ENCODE measurements at regions not wholly inside any gene's neighbourhood (a gene's known extent, or its start where the extent isn't known, plus 50 kb on each side); places are given as distances from the start of the nearest gene placed in this dataset.

- ATAC-seq, result no peak
Measured at GRCh38 chr1:59223989-59224634, 72.8 kb upstream of the FGGY start.

GRCh38 chr1:59225594-59226316 lies 71.1 kb upstream of the FGGY start:
- ATAC-seq, result no peak

- ATAC-seq, result no peak
Measured at GRCh38 chr1:59229138-59229537, 67.8 kb upstream of the FGGY start.

GRCh38 chr1:59230622-59231021 lies 66.3 kb upstream of the FGGY start:
- ATAC-seq, result no peak

- no peak for ATAC-seq
Measured at GRCh38 chr1:59232216-59232615, 64.7 kb upstream of the FGGY start.

GRCh38 chr1:59233444-59233843 lies 63.5 kb upstream of the FGGY start:
- no peak for ATAC-seq

GRCh38 chr1:59236721-59237545 lies 60.0 kb upstream of the FGGY start:
- no peak for ATAC-seq

- ATAC-seq, result no peak
Measured at GRCh38 chr1:59237900-59238299, 59.0 kb upstream of the FGGY start.

GRCh38 chr1:59238333-59238934 lies 58.5 kb upstream of the FGGY start:
- ATAC-seq, result no peak

- ATAC-seq, result no peak
Measured at GRCh38 chr1:59238993-59239392, 57.9 kb upstream of the FGGY start.

GRCh38 chr1:59241909-59242308 lies 55.0 kb upstream of the FGGY start:
- no peak for ATAC-seq

- ATAC-seq, result no peak
Measured at GRCh38 chr1:59242370-59242769, 54.5 kb upstream of the FGGY start.

GRCh38 chr1:59243550-59243949 lies 53.3 kb upstream of the FGGY start:
- no peak for ATAC-seq

- ATAC-seq, result no peak
Measured at GRCh38 chr1:59243978-59244377, 52.9 kb upstream of the FGGY start.

- no peak for ATAC-seq
Measured at GRCh38 chr1:59244891-59245290, 52.0 kb upstream of the FGGY start.
